Ovary (tissue), 7 donors: ENCODE measurements at regions not wholly inside any gene's neighbourhood (a gene's known extent, or its start where the extent isn't known, plus 50 kb on each side); places are given as distances from the start of the nearest gene placed in this dataset.

Source experiments
- DNase-seq, 5 donors: peaks; one replicate each; pipeline ENCODE4 v3.0.0-alpha.2; 2019 to 2020
- H3K27ac ChIP-seq, 2 donors: fragments of 200-600 bp; one replicate each; pipeline versions ENCODE4 v1.5.1 to v1.8.0; 2019 to 2022
- H3K27me3 ChIP-seq: fragments of 200-600 bp; one replicate; pipeline ENCODE4 v1.8.0; 2022
- H3K36me3 ChIP-seq: fragments of 200-600 bp; sonication (generic); one replicate; pipeline ENCODE4 v1.5.1; 2019
- H3K4me1 ChIP-seq: one replicate; pipeline ENCODE4 v1.8.1; 2013; ENCODE audit warnings: mild to moderate bottlenecking, moderate library complexity; ENCODE audit not compliant: insufficient read depth
- H3K4me3 ChIP-seq: fragments of 200-600 bp; sonication (generic); one replicate; pipeline ENCODE4 v1.5.1; 2017
- H3K9me3 ChIP-seq, 2 donors: fragments of 200-600 bp in 1 of 2; sonication (generic) in 1 of 2; one replicate each; pipeline versions ENCODE4 v1.5.1 to v1.8.1; 2013 to 2019; ENCODE audit warnings: mild to moderate bottlenecking in 1 of 2, moderate library complexity in 1 of 2
- EP300 ChIP-seq: sonication (generic); formaldehyde crosslinking; IDR thresholded peaks from one replicate; pipeline ENCODE4 v1.6.1; 2017; ENCODE audit warnings: antibody characterized with exemption
- POLR2A ChIP-seq: fragments of 450-650 bp; IDR thresholded peaks from one replicate; pipeline ENCODE4 v1.6.1; 2017; ENCODE audit warnings: antibody characterized with exemption, mild to moderate bottlenecking, moderate library complexity
- WGBS, 3 donors: extraction: QIAGEN DNeasy Blood & Tissue Kit in 1 of 3; methylation state at CpG; one replicate each; pipeline versions ENCODE4 v1.1.5 to v1.1.7; 2013 to 2017; 5-methylcytosine and 5-hydroxymethylcytosine counted together
- intact Hi-C, 4 donors: fragments of 100-400 bp; cut with DNase I; formaldehyde crosslinking; loops; one replicate each; pipeline versions ENCODE4 v1.11.0 to v1.15.1; 2022 to 2023
- TF ChIP-seq, protein P1 (sequence below), 3 donors: fragments of 450-650 bp in 2 of 3; fragments of 200-600 bp in 1 of 3; IDR thresholded peaks; one replicate each; pipeline versions ENCODE4 v1.5.1 to v1.8.0; 2016 to 2022; ENCODE audit warnings: antibody characterized with exemption in 3 of 3, mild to moderate bottlenecking in 1 of 3
- donor health status: DM: no; HTN: no; CAD: no; lungs with moderate emphysema.
- donor health status: DM: no; HTN: no; CAD: no.
- donor health status: Bipolar disorder and iron deficiency.
- donor health status: DM: no; HTN: no; CAD: no.
- donor health status: DM: yes; HTN: yes; CAD: no.

DNA sequence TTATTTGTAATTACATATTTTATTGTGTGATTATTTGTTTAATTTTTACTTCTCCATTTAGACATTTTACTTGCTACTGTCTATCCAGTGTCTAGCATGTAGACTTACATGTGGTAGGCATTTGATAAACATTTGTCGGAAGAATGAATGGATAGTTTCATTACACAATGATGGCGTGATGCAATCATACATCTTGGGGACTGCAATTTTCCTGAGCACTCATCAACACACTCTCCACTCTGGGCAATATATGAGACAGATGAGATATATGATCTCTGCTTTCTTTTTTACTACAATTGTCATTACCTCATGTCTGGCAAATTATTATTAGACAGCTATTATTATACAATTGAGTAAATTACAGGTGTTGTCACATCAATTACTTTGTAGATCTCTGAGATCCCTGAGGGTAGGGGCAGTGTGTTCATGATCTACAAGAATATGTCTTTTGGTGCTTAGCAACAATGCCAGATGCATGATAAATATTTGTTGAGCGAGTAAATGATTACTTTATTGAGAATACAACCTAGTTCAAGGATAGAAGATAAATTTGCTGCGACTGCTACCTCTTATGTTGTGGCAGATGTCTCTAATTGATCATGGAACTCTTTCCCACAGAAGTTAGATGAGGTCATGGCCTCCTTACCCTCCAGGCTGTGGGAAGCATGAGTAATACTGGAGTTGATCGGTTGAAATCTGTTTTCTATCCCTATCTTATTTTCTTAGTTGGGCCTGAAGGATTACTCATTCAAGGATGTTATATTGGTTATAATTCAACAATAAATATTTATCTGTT lies 416.0 kb downstream of the LRIG3 start:
- whole genome bisulfite sequencing, 3 donors, result 84 to 89% (median 86%) methylated on average over 5 of the region's 5 CpGs
- no peak overlapping the region for H3K27ac ChIP-seq
- H3K27me3 ChIP-seq, result no peaks in the 10 kb centered on the region
- H3K9me3 ChIP-seq, result no peaks in the 10 kb centered on the region
- intact Hi-C loops, result no loop called here
- TF ChIP-seq EP300, result no peak
- TF ChIP-seq, protein P1, sequence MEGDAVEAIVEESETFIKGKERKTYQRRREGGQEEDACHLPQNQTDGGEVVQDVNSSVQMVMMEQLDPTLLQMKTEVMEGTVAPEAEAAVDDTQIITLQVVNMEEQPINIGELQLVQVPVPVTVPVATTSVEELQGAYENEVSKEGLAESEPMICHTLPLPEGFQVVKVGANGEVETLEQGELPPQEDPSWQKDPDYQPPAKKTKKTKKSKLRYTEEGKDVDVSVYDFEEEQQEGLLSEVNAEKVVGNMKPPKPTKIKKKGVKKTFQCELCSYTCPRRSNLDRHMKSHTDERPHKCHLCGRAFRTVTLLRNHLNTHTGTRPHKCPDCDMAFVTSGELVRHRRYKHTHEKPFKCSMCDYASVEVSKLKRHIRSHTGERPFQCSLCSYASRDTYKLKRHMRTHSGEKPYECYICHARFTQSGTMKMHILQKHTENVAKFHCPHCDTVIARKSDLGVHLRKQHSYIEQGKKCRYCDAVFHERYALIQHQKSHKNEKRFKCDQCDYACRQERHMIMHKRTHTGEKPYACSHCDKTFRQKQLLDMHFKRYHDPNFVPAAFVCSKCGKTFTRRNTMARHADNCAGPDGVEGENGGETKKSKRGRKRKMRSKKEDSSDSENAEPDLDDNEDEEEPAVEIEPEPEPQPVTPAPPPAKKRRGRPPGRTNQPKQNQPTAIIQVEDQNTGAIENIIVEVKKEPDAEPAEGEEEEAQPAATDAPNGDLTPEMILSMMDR (IDR thresholded peaks at IDR 0.05), result no peak
- TF ChIP-seq POLR2A, result no peak
- no peaks in the 10 kb centered on the region for H3K36me3 ChIP-seq
- H3K4me3 ChIP-seq, result no peak overlapping the region
- no peak for DNase-seq
- no peaks in the 10 kb centered on the region for H3K4me1 ChIP-seq

DNA sequence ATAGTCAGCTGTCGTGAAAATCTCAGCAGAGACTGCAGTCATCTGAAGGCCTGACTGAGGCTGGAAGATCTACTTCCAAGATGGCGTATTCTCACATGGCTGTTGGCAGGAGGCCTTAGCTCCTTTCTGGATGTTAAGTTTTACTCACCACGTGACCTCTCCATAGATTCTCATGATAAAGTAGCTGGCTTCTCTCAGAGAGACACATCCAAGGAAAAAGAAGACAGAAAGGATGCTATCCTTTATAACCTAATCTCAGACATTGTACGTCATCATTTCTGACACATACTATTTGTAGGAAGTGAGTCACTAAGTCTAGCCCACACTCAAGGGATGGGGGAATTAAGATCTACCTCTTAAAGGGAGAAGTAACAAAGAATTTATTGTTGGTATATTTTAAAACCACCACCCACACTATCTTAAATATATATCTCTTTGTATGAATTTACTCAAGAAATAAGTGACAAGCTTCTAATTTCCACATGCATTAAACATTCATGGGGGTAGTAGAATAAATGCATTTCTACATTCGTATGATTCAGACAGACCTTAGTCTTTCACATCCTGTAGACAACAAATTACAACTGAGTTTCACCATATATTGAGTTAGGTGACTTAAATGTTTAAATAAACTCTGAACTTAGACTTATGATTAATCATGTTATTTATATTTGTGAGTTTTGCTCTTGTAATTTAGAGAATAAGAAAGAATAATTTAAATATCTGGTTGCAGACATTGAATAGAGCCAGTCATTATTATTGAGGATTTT lies 411.0 kb downstream of the LRIG3 start:
- Histone ChIP-seq H3K4me1 (no peaks in the 10 kb centered on the region), H3K4me3 (no peak overlapping the region), H3K9me3 (no peaks in the 10 kb centered on the region), H3K36me3 (no peaks in the 10 kb centered on the region), H3K27ac (no peak overlapping the region), H3K27me3 (no peaks in the 10 kb centered on the region)
- intact Hi-C loops, result no loop called here
- DNase-seq, result no peak
- WGBS, 3 donors, result 81 to 88% (median 86%) methylated on average over 5 of the region's 5 CpGs
- TF ChIP-seq, protein P1 (IDR thresholded peaks at IDR 0.05), result no peak
- TF ChIP-seq EP300 (no peak), POLR2A (no peak)

DNA sequence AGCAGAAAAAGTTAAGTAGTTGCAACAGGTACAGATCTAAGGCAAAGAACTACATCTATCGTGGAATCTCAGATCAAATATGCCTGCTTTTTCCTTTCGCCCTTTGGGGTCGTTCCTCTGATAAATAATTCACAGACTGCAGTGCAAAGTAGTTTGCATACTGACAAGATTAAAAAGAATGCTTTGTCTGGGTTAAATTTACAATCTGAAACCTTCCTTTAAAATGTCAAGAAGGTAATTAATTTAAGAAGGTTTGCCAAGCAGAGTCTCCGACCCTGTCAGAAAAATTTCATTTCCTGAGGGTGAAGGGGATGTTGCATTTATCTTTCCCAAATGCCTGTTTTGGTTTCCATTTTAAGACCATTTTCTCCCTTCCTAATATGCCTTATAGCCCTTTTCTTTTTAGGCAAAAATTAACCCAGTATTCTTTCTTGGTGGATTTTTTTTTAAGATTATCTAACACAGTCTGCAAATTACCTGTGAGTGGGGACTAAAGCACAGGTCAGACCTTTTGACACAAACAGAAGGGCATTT lies 406.9 kb downstream of the LRIG3 start:
- H3K4me3 ChIP-seq, result no peak overlapping the region
- no peak for DNase-seq
- no peak for TF ChIP-seq POLR2A
- TF ChIP-seq, protein P1 (IDR thresholded peaks at IDR 0.05), result no peak
- TF ChIP-seq EP300, result no peak
- intact Hi-C loops, result no loop called here
- WGBS, 3 donors, result 45 to 49% (median 46%) methylated on average over 4 of the region's 4 CpGs
- H3K9me3 ChIP-seq, result no peaks in the 10 kb centered on the region
- no peaks in the 10 kb centered on the region for H3K4me1 ChIP-seq
- no peaks in the 10 kb centered on the region for H3K36me3 ChIP-seq
- no peak overlapping the region for H3K27ac ChIP-seq
- H3K27me3 ChIP-seq, result no peaks in the 10 kb centered on the region

DNA sequence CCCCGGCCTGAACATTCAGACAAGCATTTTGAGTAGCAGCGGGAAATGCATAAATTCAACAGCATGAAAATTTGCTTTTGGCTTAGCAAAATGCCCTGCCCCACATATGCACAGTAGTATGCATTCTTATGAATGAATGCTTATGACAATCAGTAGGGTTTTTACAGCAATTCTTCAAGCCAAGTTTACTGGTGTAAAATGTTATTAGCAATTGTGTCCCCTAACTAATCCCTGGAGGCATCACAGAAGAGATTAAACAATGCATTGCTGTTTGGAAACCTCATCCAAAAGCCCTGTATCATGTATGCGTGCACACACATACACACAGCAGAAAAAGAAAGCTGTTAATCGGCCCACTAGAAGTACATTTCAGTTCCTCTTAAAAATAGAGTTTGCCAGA lies 406.5 kb downstream of the LRIG3 start:
- no peak overlapping the region for H3K27ac ChIP-seq
- DNase-seq, result no peak
- no peaks in the 10 kb centered on the region for H3K27me3 ChIP-seq
- TF ChIP-seq POLR2A, result no peak
- TF ChIP-seq, protein P1 (IDR thresholded peaks at IDR 0.05), result no peak
- TF ChIP-seq EP300, result no peak
- no peaks in the 10 kb centered on the region for H3K36me3 ChIP-seq
- intact Hi-C loops, result no loop called here
- H3K4me1 ChIP-seq, result no peaks in the 10 kb centered on the region
- WGBS, 3 donors, result 78 to 86% (median 85%) methylated on average over 4 of the region's 4 CpGs
- H3K4me3 ChIP-seq, result no peak overlapping the region
- no peaks in the 10 kb centered on the region for H3K9me3 ChIP-seq
